HG02763 (cell line): ENCODE measurements at regions not wholly inside any gene's neighbourhood (a gene's known extent, or its start where the extent isn't known, plus 50 kb on each side); places are given as distances from the start of the nearest gene placed in this dataset.
A peak's percentile ranks its signal among the peaks of the same experiment; 100 is the strongest.

Source experiments
- ATAC-seq: cut with Tn5 transposase; IDR thresholded peaks from one replicate; pipeline ENCODE4 v1.9.1; 2021; ENCODE audit warnings: mild to moderate bottlenecking, moderate library complexity; ENCODE audit not compliant: unreplicated experiment

GRCh38 chr15:31455499-31455898 is 128.9 kb downstream of the KLF13 start:
- ATAC-seq: no peak

- ATAC-seq: no peak
These were observed 129.9 kb downstream of the KLF13 start for GRCh38 chr15:31456354-31457060.

- no peak for ATAC-seq
These were observed 130.5 kb downstream of the KLF13 start for GRCh38 chr15:31457161-31457560.

- ATAC-seq: no peak
These were observed 131.2 kb downstream of the KLF13 start for GRCh38 chr15:31457631-31458526.

GRCh38 chr15:31458596-31459399 is 132.2 kb downstream of the KLF13 start:
- ATAC-seq: peak; percentile 95

- no peak for ATAC-seq
These were observed 132.7 kb downstream of the KLF13 start for GRCh38 chr15:31459400-31459748.

- no peak for ATAC-seq
These were observed 134.7 kb downstream of the KLF13 start for GRCh38 chr15:31461375-31461774.

- no peak for ATAC-seq
These were observed 135.4 kb downstream of the KLF13 start for GRCh38 chr15:31461911-31462480.

GRCh38 chr15:31463521-31464102 is 137.0 kb downstream of the KLF13 start:
- no peak for ATAC-seq

GRCh38 chr15:31464216-31465082 is 137.8 kb downstream of the KLF13 start:
- ATAC-seq: no peak

- ATAC-seq: no peak
These were observed 138.7 kb downstream of the KLF13 start for GRCh38 chr15:31465083-31465955.

- no peak for ATAC-seq
These were observed 140.7 kb downstream of the KLF13 start for GRCh38 chr15:31467361-31467760.

- no peak for ATAC-seq
These were observed 142.5 kb downstream of the KLF13 start for GRCh38 chr15:31468911-31469785.

- ATAC-seq: no peak
These were observed 143.3 kb downstream of the KLF13 start for GRCh38 chr15:31469786-31470525.

- ATAC-seq: no peak
These were observed 144.1 kb downstream of the KLF13 start for GRCh38 chr15:31470756-31471155.

- no peak for ATAC-seq
These were observed 145.2 kb downstream of the KLF13 start for GRCh38 chr15:31471731-31472430.
